Occipital lobe (tissue), 1 donor: ENCODE measurements at regions not wholly inside any gene's neighbourhood (a gene's known extent, or its start where the extent isn't known, plus 50 kb on each side); places are given as distances from the start of the nearest gene placed in this dataset.

ENCODE experiments used
- DNase-seq: peaks from one replicate; lab custom pipeline; 2025; lab: John Stamatoyannopoulos, UW

DNA sequence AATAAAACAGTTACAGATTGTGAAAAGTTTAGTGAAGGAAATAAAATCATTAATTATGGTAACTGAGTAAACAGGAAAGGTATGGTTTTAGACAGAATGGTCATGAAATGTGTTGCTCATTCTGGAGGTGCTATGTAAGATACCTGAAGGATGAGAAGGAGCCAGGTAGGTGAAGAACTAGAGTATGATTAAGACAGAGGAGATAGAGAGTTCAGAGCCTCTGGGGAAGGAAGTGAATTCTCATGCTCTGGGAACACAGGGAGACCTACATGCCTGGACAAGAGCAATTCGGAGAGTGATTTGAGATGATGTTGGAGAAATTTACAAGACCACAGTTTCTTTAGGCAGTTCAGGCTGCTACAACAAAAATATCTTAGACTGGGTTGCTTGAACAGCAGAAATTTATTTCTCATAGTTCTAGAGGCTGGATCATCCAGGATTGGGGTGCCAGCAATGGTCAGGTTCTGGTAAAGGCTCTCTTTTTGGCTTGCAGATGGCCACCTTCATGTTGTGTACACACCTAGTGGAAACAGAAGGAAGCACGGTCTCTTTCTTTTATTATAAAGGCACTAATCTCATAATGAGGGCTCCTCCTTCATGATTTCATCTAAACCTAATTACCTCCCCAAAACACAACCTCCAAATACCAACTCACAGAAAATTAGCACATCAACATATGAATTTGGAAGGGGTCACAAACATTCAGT lies 1416.1 kb downstream of the PCDH7 start:
- no peak for DNase-seq

DNA sequence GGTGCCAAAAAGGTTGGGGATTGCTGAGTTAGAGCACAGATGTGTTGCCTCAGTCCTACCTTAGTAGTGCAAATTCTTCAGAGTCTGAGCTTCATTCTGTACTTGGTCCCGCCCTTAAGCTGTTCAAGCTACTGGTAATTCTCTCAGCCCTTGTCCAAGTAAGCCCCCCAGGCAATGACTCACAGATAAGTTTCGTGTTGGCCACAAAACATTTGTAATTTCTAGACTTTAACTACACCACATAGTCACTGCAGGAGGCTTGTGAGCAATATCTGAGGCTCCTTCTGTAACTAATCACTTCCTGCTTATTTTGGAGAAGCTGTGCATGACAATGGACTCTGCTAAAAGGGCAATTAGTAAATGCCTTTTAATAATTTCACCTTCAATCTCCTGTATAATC lies 1420.5 kb downstream of the PCDH7 start:
- no peak for DNase-seq

DNA sequence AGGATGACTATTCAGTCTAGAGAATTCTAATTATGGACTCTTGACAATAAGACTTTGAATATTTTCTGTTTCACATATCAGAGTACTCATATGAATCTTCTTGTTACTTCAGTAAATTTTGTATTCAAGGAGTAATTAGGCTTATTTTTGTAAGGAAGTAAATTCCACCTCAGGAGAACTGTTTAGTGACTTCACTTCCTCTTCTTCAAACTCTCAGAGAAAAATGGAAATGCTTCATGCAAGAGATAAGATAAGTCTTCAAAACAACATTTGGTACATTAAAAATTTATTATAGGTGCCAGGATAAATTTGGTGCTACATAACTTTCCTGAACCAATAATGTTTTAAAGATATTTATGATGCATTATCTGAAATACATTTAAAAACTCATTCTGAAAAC lies 1421.9 kb downstream of the PCDH7 start:
- DNase-seq: no peak

DNA sequence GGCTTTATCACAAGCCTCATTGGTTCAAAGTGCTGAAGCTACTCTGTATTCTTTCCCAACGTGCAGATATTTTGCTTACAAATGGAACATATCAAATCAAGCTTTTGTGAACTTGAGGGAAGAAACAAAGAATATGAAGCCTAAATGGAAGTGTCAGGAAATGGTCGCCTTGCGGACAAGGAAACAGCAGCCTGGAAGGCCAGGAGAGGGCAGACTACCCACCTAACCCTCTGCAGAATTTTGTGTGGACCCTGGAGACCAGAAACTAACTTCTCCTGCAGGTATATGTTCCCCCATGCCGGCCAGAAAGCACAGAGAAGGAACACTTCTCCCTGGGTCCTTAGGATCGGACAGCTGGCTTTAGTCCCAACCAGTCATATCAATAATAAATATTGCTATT lies 1425.8 kb downstream of the PCDH7 start:
- DNase-seq: no peak

DNA sequence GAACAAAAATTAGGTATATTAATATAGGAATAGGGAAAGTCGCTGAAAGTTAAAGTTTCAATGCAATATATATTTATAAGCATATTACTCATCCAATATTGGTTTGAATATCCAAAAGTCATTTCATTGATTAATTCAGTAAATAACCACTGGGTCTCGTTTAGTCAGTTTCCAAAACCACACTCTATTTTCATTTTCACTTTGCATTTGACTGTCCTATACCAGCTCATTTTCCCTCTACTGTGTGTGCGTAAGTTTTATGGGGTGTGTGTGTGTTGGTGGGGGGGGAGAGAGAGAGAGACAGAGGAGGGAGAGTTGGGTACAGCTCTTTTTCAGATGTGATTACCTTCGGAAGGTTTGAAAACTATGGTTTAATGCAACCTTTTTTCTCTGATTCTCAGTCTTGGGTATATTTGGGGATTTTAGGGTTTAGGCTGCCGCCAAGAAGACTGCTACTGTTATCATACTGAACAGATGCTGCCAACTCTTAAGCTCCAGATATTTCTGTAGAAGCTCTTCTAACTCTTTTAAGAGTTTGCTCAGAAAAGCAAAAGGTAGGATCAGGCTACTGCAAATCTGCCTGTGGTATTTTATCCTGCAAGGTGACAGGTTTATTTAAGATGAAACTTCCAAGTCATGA lies 1427.4 kb downstream of the PCDH7 start:
- no peak for DNase-seq

DNA sequence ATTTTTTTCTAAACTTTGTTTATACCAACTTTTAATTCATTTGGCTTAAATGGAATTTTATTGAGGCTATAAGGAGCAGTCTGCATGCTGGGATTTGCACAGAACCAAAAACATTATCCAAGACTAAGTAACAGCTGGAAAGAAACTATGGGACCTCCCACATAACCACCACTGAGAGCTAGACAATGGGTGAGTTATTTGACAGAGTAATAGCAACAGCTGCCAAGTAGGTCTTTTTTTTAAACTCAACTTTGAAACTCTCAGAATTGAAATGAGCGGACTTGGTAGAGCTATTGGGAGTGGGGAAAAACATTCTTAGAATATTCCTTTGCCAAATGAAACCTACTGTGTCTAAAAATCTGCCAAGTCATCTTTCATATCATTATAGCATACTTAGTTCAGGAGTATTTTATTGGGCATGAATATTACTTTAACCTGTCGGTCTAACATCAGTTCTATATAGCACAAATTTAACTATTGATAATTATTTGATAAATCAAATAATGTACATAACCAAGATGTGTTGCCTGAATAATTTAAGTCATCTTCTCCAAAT lies 1428.0 kb downstream of the PCDH7 start:
- no peak for DNase-seq

DNA sequence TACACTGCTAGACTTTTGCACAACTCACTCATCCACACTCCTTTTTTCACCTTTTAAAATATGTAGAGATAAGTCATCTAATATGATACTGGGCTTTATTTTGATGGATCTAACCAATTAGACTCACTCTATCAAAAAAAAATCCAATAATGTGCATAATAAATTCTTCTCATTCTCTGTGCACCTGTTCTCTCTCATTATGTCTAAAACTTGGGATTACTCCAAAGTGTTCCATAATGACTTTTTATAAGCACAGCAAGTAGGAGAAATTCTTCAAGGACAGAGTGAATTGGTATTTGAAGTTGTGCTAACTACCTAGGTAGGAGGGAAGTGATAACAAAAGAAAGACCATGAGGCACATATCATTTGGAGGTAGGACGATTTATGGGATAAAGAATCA lies 1438.8 kb downstream of the PCDH7 start:
- no peak for DNase-seq

DNA sequence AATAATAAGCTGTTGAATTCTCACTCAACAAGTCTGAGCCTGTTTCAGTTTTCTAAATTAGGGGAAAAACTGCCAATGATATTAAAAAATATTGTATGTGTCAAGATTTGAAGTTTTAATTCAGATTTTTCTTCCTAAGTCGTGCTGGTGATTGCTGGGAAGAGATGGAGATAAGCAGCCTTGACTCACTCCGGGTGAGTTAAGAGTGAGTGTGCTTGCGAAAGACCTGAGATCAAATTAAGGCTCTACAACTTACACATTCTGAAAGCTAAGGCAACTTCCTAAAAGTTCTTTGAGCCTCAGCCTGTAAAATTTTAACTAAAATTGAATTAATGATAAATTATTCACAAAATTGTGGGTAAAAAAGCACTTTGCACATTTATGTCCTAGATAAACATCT lies 1441.2 kb downstream of the PCDH7 start:
- DNase-seq: no peak

DNA sequence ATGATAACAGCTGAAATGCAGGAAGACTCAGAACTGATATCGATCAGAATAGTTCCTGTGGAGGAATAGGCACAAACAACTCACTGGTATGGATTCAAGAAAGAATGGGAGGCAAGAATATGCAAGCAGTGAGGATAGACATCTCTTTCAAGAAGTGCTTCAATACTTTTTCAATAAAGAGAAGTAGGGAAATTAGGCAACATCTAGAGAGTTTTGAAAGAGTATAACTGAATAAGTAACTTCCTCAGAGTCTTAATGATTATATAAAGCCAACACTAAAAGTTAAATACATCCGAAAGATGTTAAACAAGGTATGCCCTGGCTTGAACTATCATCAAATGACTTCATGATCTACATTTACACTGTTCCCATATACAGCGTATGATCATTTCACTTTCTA lies 1443.0 kb downstream of the PCDH7 start:
- DNase-seq: no peak

DNA sequence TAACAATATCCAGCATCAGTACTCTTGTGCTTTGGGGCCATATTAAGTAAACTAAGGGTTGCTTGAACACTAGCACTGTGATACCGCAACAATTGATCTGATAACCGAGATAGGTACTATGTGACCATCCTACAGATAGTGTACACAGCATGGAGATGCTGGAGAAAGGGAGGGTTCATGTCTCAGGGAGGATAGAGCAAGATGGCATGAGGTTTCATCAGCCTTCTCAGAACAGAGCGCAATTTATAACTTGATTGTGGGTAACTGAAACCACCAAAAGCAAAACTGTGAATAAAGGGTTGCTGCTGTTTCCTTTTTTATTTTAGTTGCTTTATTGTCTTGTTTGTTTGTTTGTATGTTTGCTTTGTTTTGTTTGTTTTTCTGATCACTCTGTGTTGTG lies 1449.7 kb downstream of the PCDH7 start:
- no peak for DNase-seq

DNA sequence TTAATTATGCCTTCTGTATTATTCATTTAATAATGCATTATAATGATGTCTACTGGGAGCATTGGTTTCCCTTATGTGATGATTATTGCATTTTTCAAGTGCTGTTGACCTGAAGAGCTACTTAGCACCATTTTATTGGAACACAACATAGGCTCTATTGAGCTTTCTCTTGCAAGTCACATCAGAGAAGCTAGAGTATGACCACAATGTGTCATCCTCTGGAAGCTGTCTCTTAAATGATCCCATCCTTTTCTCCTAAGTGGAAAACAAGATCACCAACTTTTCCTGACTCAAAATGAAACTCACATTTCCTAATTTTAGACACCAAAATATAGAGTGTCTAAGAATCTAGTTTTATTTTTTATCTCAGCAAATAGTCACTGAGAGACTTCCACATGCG lies 1451.9 kb downstream of the PCDH7 start:
- DNase-seq: no peak

DNA sequence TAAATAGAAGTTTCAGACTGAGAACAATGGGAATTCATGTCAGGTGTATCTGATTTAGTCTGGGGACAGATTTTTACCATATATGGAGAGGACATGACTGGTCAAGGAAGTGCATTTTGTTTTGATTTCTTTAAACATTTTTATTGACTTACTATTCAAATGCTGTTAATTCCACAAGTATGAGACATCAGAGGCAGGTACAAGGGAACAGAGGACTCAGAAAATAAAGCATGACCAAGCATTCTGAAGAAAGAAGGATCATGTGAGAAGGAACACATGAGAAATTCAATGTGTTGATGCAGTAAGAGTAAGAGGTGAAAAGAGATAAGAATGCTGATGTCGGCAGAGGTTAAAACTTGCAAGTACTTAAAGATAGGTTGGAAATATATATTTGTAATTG lies 1452.6 kb downstream of the PCDH7 start:
- no peak for DNase-seq

DNA sequence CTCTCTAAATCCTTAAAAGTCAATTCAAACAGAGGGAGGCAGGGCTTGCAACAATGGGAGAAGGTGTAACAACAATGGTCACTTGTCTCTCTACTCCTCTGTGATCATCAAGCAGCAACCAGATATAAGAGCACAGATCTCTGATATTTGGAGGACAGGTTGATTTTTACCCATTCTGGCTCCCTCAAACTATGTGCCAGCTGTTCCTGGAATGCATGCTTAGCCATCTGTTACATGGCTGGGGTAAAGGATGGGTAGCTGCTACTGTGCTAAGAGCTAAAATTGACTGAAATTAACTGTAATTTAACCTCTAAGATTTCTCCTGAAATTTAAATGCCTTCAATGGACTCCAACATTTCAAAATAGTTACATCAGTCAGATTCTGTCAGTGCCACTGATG lies 1459.9 kb downstream of the PCDH7 start:
- DNase-seq: no peak

DNA sequence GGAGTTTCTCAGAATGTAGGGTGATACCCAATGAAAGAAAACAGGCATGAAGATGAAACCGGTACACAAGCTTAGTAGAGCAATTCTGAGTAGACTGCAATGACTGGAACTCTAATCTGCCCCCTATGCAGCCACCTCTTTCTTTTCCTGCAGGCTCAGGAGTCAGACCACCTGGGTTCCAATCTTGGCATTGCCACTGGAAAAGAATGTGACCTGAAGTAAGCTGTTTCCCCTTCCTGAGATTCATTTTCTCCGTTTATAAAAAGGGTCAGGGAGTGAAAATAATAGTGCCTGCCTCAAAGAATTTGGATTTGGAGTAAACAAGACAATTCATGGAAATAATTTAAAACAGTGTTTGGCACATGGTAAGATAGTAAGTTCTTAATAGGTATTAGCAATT lies 1464.0 kb downstream of the PCDH7 start:
- no peak for DNase-seq

DNA sequence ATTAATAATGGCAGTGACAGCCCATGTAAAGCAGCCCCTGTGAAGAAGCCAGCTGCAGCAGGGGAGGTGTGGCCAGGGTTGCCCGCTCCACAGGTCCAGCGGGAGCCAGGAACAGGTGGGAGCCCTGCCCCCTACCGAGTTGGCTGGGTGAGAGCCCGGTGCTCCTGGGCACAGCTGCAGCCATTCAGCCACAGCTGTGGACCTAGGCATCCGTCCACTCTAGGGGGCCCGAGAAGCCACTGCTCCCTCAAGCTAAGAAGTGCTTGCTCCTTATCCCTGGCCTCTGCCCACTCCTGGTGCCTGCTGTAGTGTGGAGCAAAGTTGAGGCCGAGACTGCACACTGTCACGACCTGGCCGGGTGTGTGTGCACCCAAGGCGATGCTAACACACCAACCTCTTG lies 1469.0 kb downstream of the PCDH7 start:
- DNase-seq: no peak

DNA sequence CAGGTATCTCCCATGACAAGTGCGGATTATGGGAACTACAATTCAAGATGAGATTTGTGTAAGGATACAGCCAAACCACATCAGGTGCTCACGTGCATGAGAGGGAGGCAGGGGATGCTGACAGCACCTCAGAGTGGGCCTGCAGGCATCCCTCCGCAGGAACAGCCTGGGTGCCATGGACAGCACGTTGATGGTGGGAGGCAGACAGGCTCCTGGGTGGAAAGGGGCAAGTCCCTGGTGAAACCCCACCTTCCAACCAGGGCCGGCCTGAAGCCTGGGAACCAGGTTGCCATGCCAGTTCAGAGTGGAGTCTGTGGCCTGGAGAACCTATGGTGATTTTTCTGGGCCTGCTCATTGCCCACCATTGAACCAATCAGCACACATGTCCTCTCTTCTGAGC lies 1469.6 kb downstream of the PCDH7 start:
- DNase-seq: no peak

DNA sequence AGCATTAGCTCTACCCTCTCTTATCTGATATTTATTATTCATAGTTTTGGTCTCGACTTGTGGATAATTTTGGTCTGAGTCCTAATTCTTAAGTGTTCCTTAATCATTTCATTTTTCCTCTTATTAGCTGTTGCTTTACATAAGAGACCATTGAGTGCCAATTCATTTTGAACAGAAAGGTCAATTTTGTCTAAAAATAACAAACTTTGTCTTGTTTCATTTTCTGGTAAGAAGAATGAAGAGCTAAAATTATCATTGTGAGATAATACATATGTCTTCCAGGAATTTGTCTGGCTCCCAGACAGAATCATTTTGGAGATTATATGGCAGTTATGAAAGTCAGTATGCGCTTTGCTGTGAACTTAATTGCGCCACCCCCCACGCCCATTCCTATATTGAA lies 1471.8 kb downstream of the PCDH7 start:
- no peak for DNase-seq

DNA sequence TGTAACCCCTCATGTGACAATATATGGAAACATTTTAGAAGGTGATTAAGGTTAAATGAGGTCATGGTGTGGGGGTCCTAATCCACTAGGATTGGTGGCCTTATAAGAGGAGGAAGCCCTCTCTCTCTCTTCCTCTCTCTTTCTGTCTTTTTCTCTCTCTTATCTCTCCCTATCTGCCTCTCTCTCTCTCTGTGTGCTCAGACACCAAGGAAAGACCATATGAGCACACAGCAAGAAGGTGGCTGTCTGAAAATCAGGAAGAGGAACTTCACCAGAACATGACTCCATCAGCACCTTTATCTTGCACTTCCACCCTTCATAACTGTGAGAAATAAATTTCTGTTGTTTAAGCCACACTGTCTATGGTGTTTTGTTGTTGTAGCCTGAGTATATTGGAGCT lies 1472.2 kb downstream of the PCDH7 start:
- no peak for DNase-seq

DNA sequence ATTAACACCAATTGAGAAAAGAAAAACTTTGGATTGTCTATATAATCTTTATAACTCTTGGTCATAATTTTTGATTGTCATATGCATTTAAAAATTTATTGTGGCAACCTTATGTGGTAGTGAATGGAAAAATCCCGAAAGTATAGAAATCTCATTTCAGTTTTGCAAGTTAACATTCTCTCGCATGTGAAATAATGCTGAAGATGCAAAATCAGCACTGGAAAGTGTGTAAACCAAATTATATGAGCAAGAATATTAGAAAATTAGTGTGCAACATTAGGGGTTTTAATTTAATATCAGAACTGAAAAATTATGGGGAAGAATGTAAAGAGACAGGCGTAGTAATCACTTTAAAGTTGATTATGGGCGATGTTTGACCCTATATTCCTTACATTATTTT lies 1472.8 kb downstream of the PCDH7 start:
- no peak for DNase-seq

DNA sequence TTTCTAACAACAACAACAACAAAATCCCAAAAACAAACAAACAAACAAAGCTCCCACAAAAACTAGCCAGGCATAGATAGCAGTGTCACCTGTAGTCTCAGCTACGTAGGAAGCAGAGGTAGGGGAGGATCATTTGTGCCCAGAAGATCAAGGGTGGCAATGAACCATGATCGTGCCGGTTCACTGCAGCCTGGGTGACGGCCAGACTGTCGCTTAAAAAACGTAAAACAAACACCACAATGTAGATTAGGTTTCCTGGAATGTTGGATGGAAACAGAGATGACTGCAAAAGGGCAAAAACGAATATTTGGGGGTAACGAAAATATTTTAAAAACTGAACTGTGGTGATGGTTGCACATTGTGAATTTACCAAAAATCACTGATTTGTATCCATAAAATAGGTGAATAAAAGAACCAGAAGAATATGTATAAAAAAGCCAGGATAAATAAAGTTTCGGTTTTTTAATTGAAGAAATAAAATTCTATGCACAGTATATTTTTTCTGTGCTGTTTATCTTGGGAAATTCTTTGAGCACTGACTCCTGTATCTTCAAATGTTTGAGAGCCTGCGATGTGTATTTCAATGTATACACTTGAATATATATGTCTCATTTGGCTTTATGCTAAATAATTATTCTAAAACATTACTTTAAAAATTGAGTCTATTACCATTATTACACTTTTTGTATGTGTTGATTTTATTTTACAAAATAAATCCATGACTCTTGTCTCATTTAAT lies 1477.0 kb downstream of the PCDH7 start:
- DNase-seq: no peak

DNA sequence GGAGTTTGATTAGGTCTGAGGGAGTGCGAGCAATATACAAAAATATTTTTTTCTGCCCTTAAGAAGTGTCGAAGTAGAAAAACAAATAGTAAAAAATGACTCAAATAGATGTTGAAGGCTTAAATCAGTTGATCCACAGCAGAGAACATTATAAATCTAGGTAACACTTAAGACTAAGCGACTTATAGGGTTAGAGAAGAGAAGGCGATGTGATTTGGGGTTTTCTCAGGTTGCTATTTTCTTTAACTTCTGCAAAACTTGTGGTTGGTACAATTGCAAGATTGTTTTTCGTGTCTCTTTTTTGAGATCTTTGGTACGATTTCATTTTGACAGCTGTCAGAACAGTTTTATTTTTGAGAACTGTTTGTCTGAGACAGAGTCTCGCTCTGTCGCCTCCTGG lies 1479.5 kb downstream of the PCDH7 start:
- no peak for DNase-seq

DNA sequence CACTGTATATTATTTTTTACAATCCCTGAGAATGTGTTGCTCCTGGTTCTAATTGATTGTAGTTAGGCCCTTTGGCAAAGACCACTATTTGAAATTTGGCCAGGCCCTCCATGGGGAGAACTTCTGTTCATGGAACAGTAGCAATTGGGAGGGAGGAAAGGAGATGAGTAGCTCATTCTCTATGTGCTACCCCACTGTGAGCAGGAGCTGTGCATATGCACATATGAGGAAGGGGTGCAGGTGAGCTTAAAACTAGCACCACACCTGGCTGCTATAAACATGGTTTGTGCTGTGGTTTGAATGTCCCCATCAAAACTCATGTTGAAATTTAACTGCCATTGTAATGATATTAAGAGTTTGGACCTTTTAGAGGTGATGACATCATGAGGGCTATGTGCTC lies 1483.2 kb downstream of the PCDH7 start:
- DNase-seq: no peak

DNA sequence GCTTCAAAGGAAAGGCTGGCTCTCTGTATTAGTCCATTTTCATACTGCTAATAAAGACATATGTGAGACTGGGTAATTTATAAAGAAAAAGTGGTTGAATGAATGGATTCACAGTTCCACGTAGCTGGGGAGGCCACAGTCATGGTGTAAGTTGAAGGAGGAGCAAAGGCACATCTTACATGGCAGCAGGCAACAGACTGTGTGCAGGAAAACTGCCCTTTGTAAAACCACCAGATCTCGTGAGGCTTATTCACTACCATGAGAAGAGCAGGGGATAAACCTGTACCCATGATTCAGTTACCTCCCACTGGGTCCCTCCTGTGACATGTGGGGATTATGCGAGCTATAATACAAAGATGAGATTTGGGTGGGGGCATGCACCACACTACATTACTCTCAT lies 1486.6 kb downstream of the PCDH7 start:
- no peak for DNase-seq
